ENCODE measurements at regions not wholly inside any gene's neighbourhood (a gene's known extent, or its start where the extent isn't known, plus 50 kb on each side); places are given as distances from the start of the nearest gene placed in this dataset.

DNA sequence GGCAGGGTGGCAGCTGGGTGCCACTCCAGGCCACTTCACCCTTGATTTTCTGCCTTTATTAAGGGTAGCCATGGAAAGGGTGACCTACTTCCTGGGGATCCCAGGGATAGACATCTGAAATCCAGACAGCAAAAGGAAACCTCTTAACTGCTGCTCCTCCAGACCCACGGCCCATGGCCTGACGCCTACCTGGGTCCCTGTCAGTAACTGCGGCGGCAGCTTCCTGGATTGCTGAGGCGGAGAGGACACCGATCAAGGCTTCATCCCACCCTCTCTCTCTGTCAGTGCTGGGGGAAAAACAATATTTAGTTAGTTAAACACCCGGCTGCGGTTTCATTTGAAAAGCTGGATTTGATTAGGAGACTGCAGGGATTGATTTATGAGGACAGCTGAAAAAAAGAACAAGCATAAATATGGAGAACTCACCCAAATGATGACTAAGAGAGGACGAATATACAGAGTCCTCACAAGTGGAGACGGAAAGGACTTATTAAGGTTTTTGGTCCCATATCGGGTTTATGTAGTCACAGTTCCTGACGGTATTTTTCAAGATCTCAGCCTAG, 158.7 kb upstream of the KLF4 start:
- DNase-seq (ENCODE audit: low spot score) = no peak
- TF ChIP-seq, protein P1, sequence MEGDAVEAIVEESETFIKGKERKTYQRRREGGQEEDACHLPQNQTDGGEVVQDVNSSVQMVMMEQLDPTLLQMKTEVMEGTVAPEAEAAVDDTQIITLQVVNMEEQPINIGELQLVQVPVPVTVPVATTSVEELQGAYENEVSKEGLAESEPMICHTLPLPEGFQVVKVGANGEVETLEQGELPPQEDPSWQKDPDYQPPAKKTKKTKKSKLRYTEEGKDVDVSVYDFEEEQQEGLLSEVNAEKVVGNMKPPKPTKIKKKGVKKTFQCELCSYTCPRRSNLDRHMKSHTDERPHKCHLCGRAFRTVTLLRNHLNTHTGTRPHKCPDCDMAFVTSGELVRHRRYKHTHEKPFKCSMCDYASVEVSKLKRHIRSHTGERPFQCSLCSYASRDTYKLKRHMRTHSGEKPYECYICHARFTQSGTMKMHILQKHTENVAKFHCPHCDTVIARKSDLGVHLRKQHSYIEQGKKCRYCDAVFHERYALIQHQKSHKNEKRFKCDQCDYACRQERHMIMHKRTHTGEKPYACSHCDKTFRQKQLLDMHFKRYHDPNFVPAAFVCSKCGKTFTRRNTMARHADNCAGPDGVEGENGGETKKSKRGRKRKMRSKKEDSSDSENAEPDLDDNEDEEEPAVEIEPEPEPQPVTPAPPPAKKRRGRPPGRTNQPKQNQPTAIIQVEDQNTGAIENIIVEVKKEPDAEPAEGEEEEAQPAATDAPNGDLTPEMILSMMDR (IDR thresholded peaks at IDR 0.05; ENCODE audit: extremely low read depth, insufficient read depth, missing control alignments) = no peak
- in situ Hi-C loops (cut with MboI; ENCODE audit: low pct_unique_long_range_greater_than_20kb, low sequenced_read_pairs, unreplicated experiment) = no loop called here

- TF ChIP-seq, protein P1 (IDR thresholded peaks at IDR 0.05; ENCODE audit: extremely low read depth, insufficient read depth, missing control alignments) = no peak
Measured at GRCh38 chr9:107647611-107648010, 158.0 kb upstream of the KLF4 start.

DNA sequence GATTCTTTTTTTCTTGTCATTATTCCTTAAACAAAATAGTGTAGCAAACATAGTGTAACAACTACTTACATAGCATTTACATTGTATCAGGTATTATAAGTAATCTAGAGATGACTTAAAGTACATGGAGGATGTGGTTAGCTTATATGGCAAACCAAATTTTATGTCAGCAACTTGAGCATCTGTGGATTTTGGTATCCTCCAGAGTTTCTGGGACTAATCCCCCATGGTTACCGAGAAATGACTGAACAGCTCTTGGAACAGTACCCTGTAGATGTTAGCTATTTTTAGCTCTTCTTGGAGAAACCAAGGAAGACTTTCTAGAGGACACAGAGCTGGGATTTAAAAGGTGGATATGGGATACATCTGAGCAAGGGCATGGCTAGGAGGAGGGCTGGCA, 157.6 kb upstream of the KLF4 start:
- in situ Hi-C loops (cut with MboI; ENCODE audit: low pct_unique_long_range_greater_than_20kb, low sequenced_read_pairs, unreplicated experiment) = no loop called here
- no peak for DNase-seq (ENCODE audit: low spot score)
- TF ChIP-seq, protein P1 (IDR thresholded peaks at IDR 0.05; ENCODE audit: extremely low read depth, insufficient read depth, missing control alignments) = no peak

More at GRCh38 chr9:107647611-107648010, 158.0 kb upstream of the KLF4 start:
- in situ Hi-C loops (cut with MboI; ENCODE audit: low pct_unique_long_range_greater_than_20kb, low sequenced_read_pairs, unreplicated experiment) = no loop called here
- no peak for DNase-seq (ENCODE audit: low spot score)

GRCh38 chr9:107645464-107645833, 155.9 kb upstream of the KLF4 start:
- TF ChIP-seq, protein P1 (IDR thresholded peaks at IDR 0.05; ENCODE audit: extremely low read depth, insufficient read depth, missing control alignments) = no peak
- no peak for DNase-seq (ENCODE audit: low spot score)
- in situ Hi-C loops (cut with MboI; ENCODE audit: low pct_unique_long_range_greater_than_20kb, low sequenced_read_pairs, unreplicated experiment) = no loop called here

DNA sequence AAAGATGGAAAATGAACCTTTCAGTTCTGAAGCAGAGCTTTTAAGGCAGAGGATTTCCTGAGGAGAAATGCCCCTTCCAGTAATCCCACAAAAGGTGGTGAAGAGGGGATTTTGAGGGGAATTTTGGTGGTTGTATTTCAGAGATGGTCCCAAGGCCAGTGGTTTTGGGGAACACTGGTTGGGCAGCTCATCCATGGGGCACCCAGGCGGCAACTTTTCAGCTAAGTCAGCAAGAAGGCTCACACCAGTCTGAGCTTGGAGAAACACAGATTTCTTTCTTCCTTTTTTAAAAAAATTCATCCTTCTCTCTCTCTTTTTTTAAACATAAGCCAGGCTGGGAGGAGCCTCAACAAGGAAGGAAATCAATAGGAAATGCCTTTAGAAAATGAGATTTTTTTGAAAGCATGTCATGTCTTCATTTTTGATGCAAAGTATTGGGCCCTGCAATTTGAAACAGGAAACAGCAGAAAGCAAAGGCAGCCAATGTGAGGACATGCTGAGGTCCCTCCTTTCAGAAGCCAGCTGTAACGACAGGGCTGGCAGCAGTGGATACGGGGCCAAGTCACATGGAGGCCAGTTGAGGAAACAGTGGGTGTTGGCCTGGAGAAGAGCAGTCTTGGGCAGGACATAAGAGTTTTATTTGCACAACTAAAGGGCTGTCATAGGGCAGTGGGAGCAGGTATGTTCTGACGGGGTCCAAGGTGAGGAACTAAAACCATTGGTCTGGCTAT, 155.3 kb upstream of the KLF4 start:
- in situ Hi-C loops (cut with MboI; ENCODE audit: low pct_unique_long_range_greater_than_20kb, low sequenced_read_pairs, unreplicated experiment) = no loop called here
- TF ChIP-seq, protein P1 (IDR thresholded peaks at IDR 0.05; ENCODE audit: extremely low read depth, insufficient read depth, missing control alignments) = no peak
- no peak for DNase-seq (ENCODE audit: low spot score)

GRCh38 chr9:107639426-107639825, 149.9 kb upstream of the KLF4 start:
- no peak for DNase-seq (ENCODE audit: low spot score)
- in situ Hi-C loops (cut with MboI; ENCODE audit: low pct_unique_long_range_greater_than_20kb, low sequenced_read_pairs, unreplicated experiment) = no loop called here
- TF ChIP-seq, protein P1 (IDR thresholded peaks at IDR 0.05; ENCODE audit: extremely low read depth, insufficient read depth, missing control alignments) = no peak
